ENCODE measurements at regions not wholly inside any gene's neighbourhood (a gene's known extent, or its start where the extent isn't known, plus 50 kb on each side); places are given as distances from the start of the nearest gene placed in this dataset.

DNA sequence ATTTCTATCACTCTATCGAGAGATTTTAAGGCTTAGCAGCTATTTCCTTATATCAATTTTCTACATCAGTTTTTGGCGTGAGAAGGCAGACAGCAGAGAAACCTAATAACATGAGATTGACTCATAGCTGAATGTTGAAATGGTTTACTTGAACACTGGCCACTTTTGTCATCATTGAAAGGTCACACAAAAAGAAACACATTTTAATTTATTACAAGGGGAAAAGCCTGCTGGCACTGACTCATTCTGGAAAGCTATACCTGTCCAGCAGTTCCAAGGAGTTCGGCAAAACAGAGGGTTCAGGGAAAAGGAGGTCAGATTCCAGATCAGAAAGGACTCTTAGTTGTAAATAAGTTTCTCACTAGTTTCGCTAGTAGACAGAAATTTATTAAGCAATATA, 566.4 kb downstream of the DNAH5 start:
- WGBS, 3 donors = 67 to 82% (median 68%) methylated on average over 4 of the region's 4 CpGs

GRCh38 chr5:13359344-13359743, 585.1 kb downstream of the DNAH5 start:
- DNase-seq = no peak
- Histone ChIP-seq H3K4me3 (ENCODE audit: low read depth in 1 of 3, low read length in 3 of 3) (no peak overlapping the region), H3K36me3 (ENCODE audit: control insufficient read depth in 3 of 3, insufficient read depth in 2 of 3, low read depth in 1 of 3, low read length in 3 of 3) (no peaks in the 10 kb centered on the region), H3K27ac (ENCODE audit: low read depth in 1 of 3, low read length in 2 of 3) (no peak overlapping the region), H3K9me3 (ENCODE audit: control insufficient read depth in 2 of 2, insufficient read depth in 1 of 2, low read depth in 1 of 2, low read length in 1 of 2) (peaks cover 0 to 2% of the 10 kb centered on the region in 2 donors), H3K27me3 (ENCODE audit: control insufficient read depth in 3 of 3, insufficient read depth in 3 of 3, low read length in 3 of 3) (no peaks in the 10 kb centered on the region), H3K4me1 (ENCODE audit: control insufficient read depth in 3 of 3, insufficient read depth in 2 of 3, low read depth in 1 of 3, low read length in 2 of 3) (no peaks in the 10 kb centered on the region)
- FAIRE-seq = no peak

More for the DNA sequence above, 566.4 kb downstream of the DNAH5 start:
- no peak overlapping the region for H3K27ac ChIP-seq (ENCODE audit: low read depth in 1 of 3, low read length in 2 of 3)
- peaks cover 0 to 13% of the 10 kb centered on the region in 2 donors for H3K9me3 ChIP-seq (ENCODE audit: control insufficient read depth in 2 of 2, insufficient read depth in 1 of 2, low read depth in 1 of 2, low read length in 1 of 2)
- H3K36me3 ChIP-seq (ENCODE audit: control insufficient read depth in 3 of 3, insufficient read depth in 2 of 3, low read depth in 1 of 3, low read length in 3 of 3) = no peaks in the 10 kb centered on the region
- H3K4me1 ChIP-seq (ENCODE audit: control insufficient read depth in 3 of 3, insufficient read depth in 2 of 3, low read depth in 1 of 3, low read length in 2 of 3) = no peaks in the 10 kb centered on the region
- no peak for DNase-seq
- no peak overlapping the region for H3K4me3 ChIP-seq (ENCODE audit: low read depth in 1 of 3, low read length in 3 of 3)
- no peaks in the 10 kb centered on the region for H3K27me3 ChIP-seq (ENCODE audit: control insufficient read depth in 3 of 3, insufficient read depth in 3 of 3, low read length in 3 of 3)
- no peak for FAIRE-seq

GRCh38 chr5:13358342-13358741, 586.1 kb downstream of the DNAH5 start:
- FAIRE-seq = no peak
- no peak for DNase-seq
- no peak overlapping the region for H3K4me3 ChIP-seq (ENCODE audit: low read depth in 1 of 3, low read length in 3 of 3)
- H3K36me3 ChIP-seq (ENCODE audit: control insufficient read depth in 3 of 3, insufficient read depth in 2 of 3, low read depth in 1 of 3, low read length in 3 of 3) = no peaks in the 10 kb centered on the region
- no peaks in the 10 kb centered on the region for H3K27me3 ChIP-seq (ENCODE audit: control insufficient read depth in 3 of 3, insufficient read depth in 3 of 3, low read length in 3 of 3)
- no peaks in the 10 kb centered on the region for H3K4me1 ChIP-seq (ENCODE audit: control insufficient read depth in 3 of 3, insufficient read depth in 2 of 3, low read depth in 1 of 3, low read length in 2 of 3)
- H3K9me3 ChIP-seq (ENCODE audit: control insufficient read depth in 2 of 2, insufficient read depth in 1 of 2, low read depth in 1 of 2, low read length in 1 of 2) = peaks cover 0 to 2% of the 10 kb centered on the region in 2 donors
- H3K27ac ChIP-seq (ENCODE audit: low read depth in 1 of 3, low read length in 2 of 3) = no peak overlapping the region

DNA sequence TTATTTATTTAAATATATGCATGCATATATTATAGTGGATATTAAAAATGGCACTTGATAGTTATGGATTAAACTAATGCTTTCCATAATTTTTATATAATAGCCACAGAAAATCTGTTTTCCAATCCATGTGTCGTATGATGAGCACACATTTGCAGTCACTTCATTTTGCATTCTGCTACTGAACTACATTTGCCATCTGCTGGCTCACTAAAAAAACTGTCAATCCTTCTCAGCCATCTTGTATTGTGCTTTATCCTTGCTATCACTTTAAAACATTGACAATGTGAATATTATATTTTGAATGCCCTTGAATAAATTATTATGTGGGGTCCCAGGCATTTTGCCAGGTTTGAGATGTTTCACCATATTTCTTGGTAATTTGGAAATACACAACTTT, 586.6 kb downstream of the DNAH5 start:
- Histone ChIP-seq H3K9me3 (ENCODE audit: control insufficient read depth in 2 of 2, insufficient read depth in 1 of 2, low read depth in 1 of 2, low read length in 1 of 2) (peaks cover 0 to 2% of the 10 kb centered on the region in 2 donors), H3K36me3 (ENCODE audit: control insufficient read depth in 3 of 3, insufficient read depth in 2 of 3, low read depth in 1 of 3, low read length in 3 of 3) (no peaks in the 10 kb centered on the region), H3K4me1 (ENCODE audit: control insufficient read depth in 3 of 3, insufficient read depth in 2 of 3, low read depth in 1 of 3, low read length in 2 of 3) (no peaks in the 10 kb centered on the region), H3K4me3 (ENCODE audit: low read depth in 1 of 3, low read length in 3 of 3) (no peak overlapping the region), H3K27me3 (ENCODE audit: control insufficient read depth in 3 of 3, insufficient read depth in 3 of 3, low read length in 3 of 3) (no peaks in the 10 kb centered on the region), H3K27ac (ENCODE audit: low read depth in 1 of 3, low read length in 2 of 3) (no peak overlapping the region)
- 4 to 41% (median 33%) methylated on average over 1 of the region's 1 CpG for WGBS, 3 donors
- FAIRE-seq = no peak
- no peak for DNase-seq

- no peak for DNase-seq
- Histone ChIP-seq H3K27ac (ENCODE audit: low read depth in 1 of 3, low read length in 2 of 3) (no peak overlapping the region), H3K4me1 (ENCODE audit: control insufficient read depth in 3 of 3, insufficient read depth in 2 of 3, low read depth in 1 of 3, low read length in 2 of 3) (no peaks in the 10 kb centered on the region), H3K36me3 (ENCODE audit: control insufficient read depth in 3 of 3, insufficient read depth in 2 of 3, low read depth in 1 of 3, low read length in 3 of 3) (no peaks in the 10 kb centered on the region), H3K9me3 (ENCODE audit: control insufficient read depth in 2 of 2, insufficient read depth in 1 of 2, low read depth in 1 of 2, low read length in 1 of 2) (peaks cover 0 to 2% of the 10 kb centered on the region in 2 donors), H3K27me3 (ENCODE audit: control insufficient read depth in 3 of 3, insufficient read depth in 3 of 3, low read length in 3 of 3) (no peaks in the 10 kb centered on the region), H3K4me3 (ENCODE audit: low read depth in 1 of 3, low read length in 3 of 3) (no peak overlapping the region)
- no peak for FAIRE-seq
- 80 to 89% (median 89%) methylated on average over 3 of the region's 3 CpGs for WGBS, 3 donors
These were observed 588.3 kb downstream of the DNAH5 start for GRCh38 chr5:13356226-13356625.

DNA sequence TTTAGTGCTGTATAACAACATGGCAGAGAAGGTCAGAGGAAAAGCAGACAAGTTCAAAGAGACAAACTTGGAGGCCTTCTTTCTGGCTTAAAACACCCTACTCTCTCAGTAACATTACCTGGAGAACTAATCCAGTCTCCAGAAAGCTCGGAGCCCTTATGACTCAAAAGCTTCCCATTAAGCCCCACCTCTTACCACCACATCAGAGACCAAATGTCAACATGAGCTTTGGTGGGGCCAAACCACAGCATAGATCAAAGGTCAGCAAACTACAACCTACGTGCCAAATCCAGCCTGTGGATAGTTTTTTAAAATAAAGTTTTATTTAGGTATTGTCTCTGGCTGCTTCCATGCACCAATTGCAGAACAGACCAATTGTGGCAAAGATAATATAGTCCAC, 589.9 kb downstream of the DNAH5 start:
- Histone ChIP-seq H3K4me1 (ENCODE audit: control insufficient read depth in 3 of 3, insufficient read depth in 2 of 3, low read depth in 1 of 3, low read length in 2 of 3) (no peaks in the 10 kb centered on the region), H3K27me3 (ENCODE audit: control insufficient read depth in 3 of 3, insufficient read depth in 3 of 3, low read length in 3 of 3) (no peaks in the 10 kb centered on the region), H3K27ac (ENCODE audit: low read depth in 1 of 3, low read length in 2 of 3) (no peak overlapping the region), H3K9me3 (ENCODE audit: control insufficient read depth in 2 of 2, insufficient read depth in 1 of 2, low read depth in 1 of 2, low read length in 1 of 2) (peaks cover 0 to 2% of the 10 kb centered on the region in 2 donors), H3K4me3 (ENCODE audit: low read depth in 1 of 3, low read length in 3 of 3) (no peak overlapping the region), H3K36me3 (ENCODE audit: control insufficient read depth in 3 of 3, insufficient read depth in 2 of 3, low read depth in 1 of 3, low read length in 3 of 3) (no peaks in the 10 kb centered on the region)
- DNase-seq (no peak), FAIRE-seq (no peak)
- 16 to 40% (median 19%) methylated on average over 2 of the region's 2 CpGs for WGBS, 3 donors

DNA sequence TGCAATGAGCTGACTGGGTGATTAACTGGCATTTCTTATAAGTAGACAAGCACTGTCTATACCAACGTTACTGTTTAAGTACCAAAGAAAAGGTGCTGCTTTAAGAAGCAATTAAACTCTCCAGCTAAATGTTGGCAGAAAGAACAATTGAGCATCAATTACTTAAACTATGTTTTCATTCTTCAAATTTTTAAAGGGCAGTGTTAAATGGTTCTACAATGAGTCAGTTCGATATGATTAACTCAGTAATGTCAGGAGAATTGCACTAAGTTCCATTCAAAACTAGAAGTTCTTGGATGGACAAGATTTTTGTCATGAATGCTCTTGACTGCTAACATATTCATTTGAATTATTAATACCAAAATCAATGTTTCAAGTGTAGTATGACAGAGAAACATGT, 593.7 kb downstream of the DNAH5 start:
- Histone ChIP-seq H3K4me1 (ENCODE audit: control insufficient read depth in 3 of 3, insufficient read depth in 2 of 3, low read depth in 1 of 3, low read length in 2 of 3) (no peaks in the 10 kb centered on the region), H3K4me3 (ENCODE audit: low read depth in 1 of 3, low read length in 3 of 3) (no peak overlapping the region), H3K27me3 (ENCODE audit: control insufficient read depth in 3 of 3, insufficient read depth in 3 of 3, low read length in 3 of 3) (no peaks in the 10 kb centered on the region), H3K9me3 (ENCODE audit: control insufficient read depth in 2 of 2, insufficient read depth in 1 of 2, low read depth in 1 of 2, low read length in 1 of 2) (peaks cover 0 to 2% of the 10 kb centered on the region in 2 donors), H3K36me3 (ENCODE audit: control insufficient read depth in 3 of 3, insufficient read depth in 2 of 3, low read depth in 1 of 3, low read length in 3 of 3) (no peaks in the 10 kb centered on the region), H3K27ac (ENCODE audit: low read depth in 1 of 3, low read length in 2 of 3) (no peak overlapping the region)
- 60 to 72% (median 70%) methylated on average over 2 of the region's 2 CpGs for WGBS, 3 donors
- DNase-seq (no peak), FAIRE-seq (no peak)

- H3K36me3 ChIP-seq (ENCODE audit: control insufficient read depth in 3 of 3, insufficient read depth in 2 of 3, low read depth in 1 of 3, low read length in 3 of 3) = no peaks in the 10 kb centered on the region
- DNase-seq (no peak), FAIRE-seq (no peak)
- no peaks in the 10 kb centered on the region for H3K9me3 ChIP-seq (ENCODE audit: control insufficient read depth in 2 of 2, insufficient read depth in 1 of 2, low read depth in 1 of 2, low read length in 1 of 2)
- 72 to 81% (median 73%) methylated on average over 3 of the region's 3 CpGs for WGBS, 3 donors
- H3K4me3 ChIP-seq (ENCODE audit: low read depth in 1 of 3, low read length in 3 of 3) = no peak overlapping the region
- no peaks in the 10 kb centered on the region for H3K27me3 ChIP-seq (ENCODE audit: control insufficient read depth in 3 of 3, insufficient read depth in 3 of 3, low read length in 3 of 3)
- H3K4me1 ChIP-seq (ENCODE audit: control insufficient read depth in 3 of 3, insufficient read depth in 2 of 3, low read depth in 1 of 3, low read length in 2 of 3) = no peaks in the 10 kb centered on the region
- no peak overlapping the region for H3K27ac ChIP-seq (ENCODE audit: low read depth in 1 of 3, low read length in 2 of 3)
These were observed 595.9 kb downstream of the DNAH5 start for GRCh38 chr5:13348568-13348967.

DNA sequence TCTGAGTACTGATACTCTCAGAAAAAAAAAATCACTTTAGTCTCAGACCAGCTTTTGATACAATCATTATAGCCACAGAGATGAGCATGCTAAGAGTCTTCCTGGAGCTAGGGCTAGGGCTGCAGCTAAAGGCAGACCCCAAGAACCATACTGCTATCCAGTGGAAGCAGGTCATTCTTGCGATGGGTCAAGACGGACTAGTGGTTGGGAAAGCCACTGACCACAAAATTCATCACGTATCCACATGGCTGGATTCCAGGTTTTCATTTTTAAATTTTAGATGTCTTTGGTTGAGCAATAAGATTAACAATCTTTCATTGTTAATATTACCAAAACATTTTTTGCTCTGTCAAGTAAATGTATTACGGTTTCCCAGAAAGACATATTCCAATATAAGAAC, 598.1 kb downstream of the DNAH5 start:
- H3K27me3 ChIP-seq (ENCODE audit: control insufficient read depth in 3 of 3, insufficient read depth in 3 of 3, low read length in 3 of 3) = no peaks in the 10 kb centered on the region
- no peaks in the 10 kb centered on the region for H3K4me1 ChIP-seq (ENCODE audit: control insufficient read depth in 3 of 3, insufficient read depth in 2 of 3, low read depth in 1 of 3, low read length in 2 of 3)
- H3K4me3 ChIP-seq (ENCODE audit: low read depth in 1 of 3, low read length in 3 of 3) = no peak overlapping the region
- no peaks in the 10 kb centered on the region for H3K36me3 ChIP-seq (ENCODE audit: control insufficient read depth in 3 of 3, insufficient read depth in 2 of 3, low read depth in 1 of 3, low read length in 3 of 3)
- WGBS, 3 donors = 88 to 95% (median 90%) methylated on average over 4 of the region's 4 CpGs
- no peak overlapping the region for H3K27ac ChIP-seq (ENCODE audit: low read depth in 1 of 3, low read length in 2 of 3)
- DNase-seq = no peak
- peaks cover 0 to 3% of the 10 kb centered on the region in 2 donors for H3K9me3 ChIP-seq (ENCODE audit: control insufficient read depth in 2 of 2, insufficient read depth in 1 of 2, low read depth in 1 of 2, low read length in 1 of 2)
- no peak for FAIRE-seq

All from small intestine (tissue), 7 donors.